Skin of body (tissue), 1 donor: ENCODE measurements at regions not wholly inside any gene's neighbourhood (a gene's known extent, or its start where the extent isn't known, plus 50 kb on each side); places are given as distances from the start of the nearest gene placed in this dataset.

ENCODE experiments used
- DNase-seq: peaks from one replicate; lab custom pipeline; 2025; lab: John Stamatoyannopoulos, UW

GRCh38 chr13:105089858-105090643, 1445.4 kb downstream of the EFNB2 start:
- DNase-seq = no peak

DNA sequence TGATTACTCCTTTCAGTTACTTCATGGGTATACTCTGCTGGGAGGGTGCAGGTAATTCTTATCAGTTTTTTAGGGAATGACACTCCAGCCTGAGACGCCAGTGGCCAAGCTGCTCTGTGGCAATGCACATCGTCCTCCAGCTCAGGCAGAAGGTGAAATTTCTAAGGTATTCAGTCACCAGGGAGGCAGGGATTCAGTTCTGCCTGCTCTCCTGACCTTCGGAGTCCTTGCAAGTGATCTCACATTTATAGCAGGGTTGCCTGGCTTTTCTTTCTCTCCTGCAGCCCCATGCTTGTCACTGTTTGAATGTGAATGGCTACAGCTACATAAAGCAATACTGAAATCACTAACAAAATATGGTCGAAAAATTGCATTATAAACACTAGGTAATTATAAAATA, 1447.5 kb downstream of the EFNB2 start:
- no peak for DNase-seq

DNA sequence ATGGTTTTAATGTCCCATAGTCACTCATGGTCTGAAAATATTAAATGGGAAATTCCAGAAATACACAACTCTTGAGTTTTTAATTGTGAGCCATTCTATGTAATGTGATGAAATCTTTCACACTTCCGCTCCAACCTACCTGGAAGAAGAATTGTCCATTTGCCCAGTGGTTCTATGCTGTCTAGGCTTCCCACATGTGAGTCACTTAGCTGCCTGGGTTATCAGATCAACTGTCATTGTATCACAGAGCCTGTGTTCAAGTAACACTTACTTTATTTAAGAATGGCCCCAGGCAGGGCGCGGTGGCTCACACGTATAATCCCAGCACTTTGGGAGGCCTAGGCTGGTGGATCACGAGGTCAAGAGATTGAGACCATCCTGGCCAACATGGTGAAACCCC, 1450.5 kb downstream of the EFNB2 start:
- DNase-seq = no peak

GRCh38 chr13:105083992-105084391, 1451.5 kb downstream of the EFNB2 start:
- peak; percentile 19 for DNase-seq

GRCh38 chr13:105074755-105075154, 1460.7 kb downstream of the EFNB2 start:
- no peak for DNase-seq

DNA sequence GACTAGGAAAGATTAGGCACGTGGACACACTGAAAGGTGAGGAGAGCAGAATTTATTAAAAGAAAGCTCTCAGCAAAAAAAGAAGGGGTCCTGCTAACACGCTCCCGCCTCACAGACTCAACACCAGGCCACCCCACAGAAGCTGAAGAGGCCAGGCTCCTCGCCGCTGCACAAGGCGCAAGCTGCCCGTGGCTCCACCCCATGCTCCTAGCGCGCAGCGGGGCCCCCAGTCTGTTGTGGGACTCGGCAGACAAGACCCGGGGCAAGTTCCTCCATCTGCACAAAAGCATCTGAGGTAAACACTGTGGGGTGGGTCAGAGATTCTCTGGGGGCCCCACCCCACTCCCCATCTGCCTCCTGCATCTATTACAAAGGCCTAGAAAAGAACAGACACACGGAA, 1462.4 kb downstream of the EFNB2 start:
- no peak for DNase-seq

- no peak for DNase-seq
These were observed 1465.0 kb downstream of the EFNB2 start for GRCh38 chr13:105070452-105070851.

GRCh38 chr13:105069106-105069505, 1466.4 kb downstream of the EFNB2 start:
- no peak for DNase-seq

GRCh38 chr13:105063676-105064075, 1471.8 kb downstream of the EFNB2 start:
- DNase-seq = no peak

- DNase-seq = no peak
These were observed 1475.7 kb downstream of the EFNB2 start for GRCh38 chr13:105059786-105060185.

DNA sequence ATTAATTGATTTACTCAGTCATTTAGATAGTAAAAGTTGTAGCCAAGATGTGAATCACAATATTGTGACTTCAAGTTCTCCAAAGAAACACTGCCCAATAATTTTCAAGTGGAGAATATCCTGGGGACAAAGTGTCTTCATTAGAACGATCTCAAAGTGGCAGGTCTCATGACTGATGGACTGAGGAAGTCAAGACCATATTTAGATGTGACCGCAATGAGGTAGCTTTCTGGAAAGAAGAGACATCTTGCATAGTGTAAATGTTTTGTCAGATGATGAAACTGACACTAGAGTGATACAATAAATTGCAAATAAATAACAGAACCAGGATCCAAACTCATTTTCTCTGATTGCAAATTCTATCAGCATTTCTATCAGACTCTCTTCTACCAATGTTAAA, 1476.9 kb downstream of the EFNB2 start:
- no peak for DNase-seq

- DNase-seq = no peak
These were observed 1482.8 kb downstream of the EFNB2 start for GRCh38 chr13:105052711-105053110.

- no peak for DNase-seq
These were observed 1484.8 kb downstream of the EFNB2 start for GRCh38 chr13:105050686-105051085.

GRCh38 chr13:105048677-105049076, 1486.8 kb downstream of the EFNB2 start:
- no peak for DNase-seq

GRCh38 chr13:105047676-105048295, 1487.7 kb downstream of the EFNB2 start:
- DNase-seq = no peak

DNA sequence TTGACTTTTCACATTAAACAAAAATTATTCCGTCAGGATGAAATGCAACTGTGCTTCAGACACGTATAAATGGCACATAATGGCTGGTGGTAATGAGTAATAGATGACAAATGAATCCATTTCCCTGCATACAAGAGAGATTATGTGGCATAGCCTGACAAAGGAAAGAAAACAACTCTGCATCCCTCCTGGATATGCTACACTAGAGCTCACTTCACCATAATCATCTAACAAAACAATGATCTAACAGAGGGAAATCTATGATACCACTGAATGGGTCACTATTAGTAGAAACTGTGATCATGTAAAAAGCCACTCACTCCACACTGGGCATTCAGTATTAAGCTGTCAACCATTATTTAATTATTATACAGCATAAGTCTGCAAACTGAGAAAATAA, 1498.4 kb downstream of the EFNB2 start:
- DNase-seq = no peak

GRCh38 chr13:105035092-105035491, 1500.4 kb downstream of the EFNB2 start:
- DNase-seq = no peak

DNA sequence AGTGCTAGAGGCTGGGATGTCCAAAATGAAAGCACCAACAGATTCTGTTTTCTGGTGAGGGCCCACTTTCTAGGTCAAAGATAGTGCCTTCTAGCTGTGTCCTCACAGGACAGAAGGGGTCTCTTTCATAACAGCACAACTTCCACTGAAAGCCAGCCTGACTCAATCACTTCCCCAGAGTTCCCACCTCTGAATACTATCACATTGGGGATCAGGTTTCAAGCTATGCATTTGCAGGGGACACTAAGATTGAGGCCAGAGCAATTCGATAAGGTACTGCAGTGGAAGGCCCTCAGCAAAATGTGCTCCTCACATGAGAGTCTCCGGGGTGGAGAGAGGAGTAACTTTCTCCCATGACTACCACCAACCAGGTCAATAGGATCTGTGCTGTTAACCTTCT, 1501.5 kb downstream of the EFNB2 start:
- DNase-seq = no peak

GRCh38 chr13:105031306-105031705, 1504.2 kb downstream of the EFNB2 start:
- no peak for DNase-seq

DNA sequence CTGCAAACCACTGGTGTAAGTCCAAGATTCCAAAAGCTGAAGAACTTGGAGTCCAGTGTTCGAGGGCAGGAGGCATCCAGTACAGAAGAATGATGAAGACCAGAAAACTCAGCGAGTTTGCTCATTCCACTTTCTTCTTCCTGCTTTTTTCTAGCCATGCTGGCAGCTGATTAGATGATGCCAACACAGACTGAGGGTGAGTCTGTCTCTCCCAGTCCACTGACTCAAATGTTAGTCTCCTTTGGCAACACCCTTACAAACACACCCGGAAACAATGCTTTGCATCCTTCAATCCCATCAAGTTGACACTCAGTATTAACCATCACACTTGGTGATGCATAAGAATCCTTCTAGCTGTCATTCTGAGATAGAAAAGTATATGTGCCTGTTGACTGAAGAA, 1504.6 kb downstream of the EFNB2 start:
- no peak for DNase-seq

- DNase-seq = no peak
These were observed 1516.4 kb downstream of the EFNB2 start for GRCh38 chr13:105019073-105019472.

- no peak for DNase-seq
These were observed 1519.2 kb downstream of the EFNB2 start for GRCh38 chr13:105016266-105016665.

DNA sequence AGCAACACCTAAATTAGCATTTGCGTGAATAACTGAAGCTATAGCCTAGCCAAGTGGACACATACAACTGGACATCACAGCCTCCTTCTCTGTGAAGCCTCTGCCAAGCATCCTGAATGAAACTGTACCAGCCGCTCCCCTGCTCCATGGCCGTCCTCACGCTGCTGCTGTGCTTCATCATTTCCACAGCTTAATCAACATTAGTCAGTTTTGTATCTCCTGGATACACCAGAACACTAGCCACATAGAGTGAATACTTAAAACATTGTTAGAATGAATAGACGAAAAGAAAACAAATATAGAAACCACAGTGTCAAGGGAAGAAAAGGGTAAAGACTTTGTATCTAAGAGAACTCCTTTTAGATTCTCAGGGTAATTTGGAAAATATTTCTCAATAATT, 1526.9 kb downstream of the EFNB2 start:
- DNase-seq = no peak
